ENCODE measurements at regions not wholly inside any gene's neighbourhood (a gene's known extent, or its start where the extent isn't known, plus 50 kb on each side); places are given as distances from the start of the nearest gene placed in this dataset.
A peak's percentile ranks its signal among the peaks of the same experiment; 100 is the strongest.
"Not testable (repeated sequence)": the region's sequence is repeated elsewhere in the genome, so short reads cannot be mapped to it uniquely, and the experiment has no call there.

- no peak overlapping the region for H3K4me3 ChIP-seq
- peaks cover 0 to 7% (median 0%) of the 10 kb centered on the region in 11 experiments; a peak in 3 of 22 replicates for H4K20me1 ChIP-seq
- peaks cover 74 to 99% (median 94%) of the 10 kb centered on the region in 11 experiments for H3K27me3 ChIP-seq
- no peaks in the 10 kb centered on the region for H3K36me3 ChIP-seq
- H3K9ac ChIP-seq: no peak overlapping the region
- no peaks in the 10 kb centered on the region for H3K4me1 ChIP-seq
- no peaks in the 10 kb centered on the region for H3K9me3 ChIP-seq (replicated peaks in 1 of 11)
- H3K4me2 ChIP-seq: no peak overlapping the region
- TF ChIP-seq Cebpa-rat (IDR thresholded peaks at IDR 0.05): no peak
- H3K27ac ChIP-seq: no peak overlapping the region
Observed at GRCh38 chrX:129111081-129111798, 412.1 kb downstream of the SMARCA1 start.

GRCh38 chrX:129108936-129109335, 414.4 kb downstream of the SMARCA1 start:
- no peaks in the 10 kb centered on the region for H3K9me3 ChIP-seq (replicated peaks in 1 of 11)
- no peak overlapping the region for H3K4me3 ChIP-seq
- peaks cover 89 to 100% (median 99%) of the 10 kb centered on the region in 11 experiments for H3K27me3 ChIP-seq
- no peaks in the 10 kb centered on the region for H3K4me1 ChIP-seq
- peak overlapping the region in 2 of 11 experiments; percentile 1 to 2; a peak in 1 of 22 replicates for H3K4me2 ChIP-seq
- TF ChIP-seq Cebpa-rat (IDR thresholded peaks at IDR 0.05): no peak
- no peak overlapping the region for H3K9ac ChIP-seq
- no peak overlapping the region for H3K27ac ChIP-seq
- H4K20me1 ChIP-seq: peaks cover 0 to 7% (median 0%) of the 10 kb centered on the region in 11 experiments; a peak in 2 of 22 replicates
- H3K36me3 ChIP-seq: no peaks in the 10 kb centered on the region

GRCh38 chrX:129099207-129099606, 424.1 kb downstream of the SMARCA1 start:
- H3K36me3 ChIP-seq: no peaks in the 10 kb centered on the region
- H3K4me3 ChIP-seq: no peak overlapping the region
- H3K9me3 ChIP-seq (replicated peaks in 1 of 11): no peaks in the 10 kb centered on the region
- H3K27ac ChIP-seq: no peak overlapping the region
- peaks cover 87 to 100% (median 97%) of the 10 kb centered on the region in 11 experiments for H3K27me3 ChIP-seq
- no peak for TF ChIP-seq Cebpa-rat (IDR thresholded peaks at IDR 0.05)
- H4K20me1 ChIP-seq: no peaks in the 10 kb centered on the region; a peak in 3 of 22 replicates
- H3K4me2 ChIP-seq: no peak overlapping the region
- H3K4me1 ChIP-seq: no peaks in the 10 kb centered on the region
- H3K9ac ChIP-seq: no peak overlapping the region

GRCh38 chrX:129097668-129098067, 425.6 kb downstream of the SMARCA1 start:
- H3K27ac ChIP-seq: no peak overlapping the region
- no peaks in the 10 kb centered on the region for H3K4me1 ChIP-seq
- no peak overlapping the region for H3K4me2 ChIP-seq
- H3K9ac ChIP-seq: no peak overlapping the region
- H3K4me3 ChIP-seq: no peak overlapping the region
- no peaks in the 10 kb centered on the region for H3K36me3 ChIP-seq
- peaks cover 85 to 99% (median 95%) of the 10 kb centered on the region in 11 experiments for H3K27me3 ChIP-seq
- TF ChIP-seq Cebpa-rat (IDR thresholded peaks at IDR 0.05): no peak
- H3K9me3 ChIP-seq (replicated peaks in 1 of 11): no peaks in the 10 kb centered on the region
- H4K20me1 ChIP-seq: no peaks in the 10 kb centered on the region; a peak in 3 of 22 replicates

- no peak overlapping the region for H3K27ac ChIP-seq
- H3K36me3 ChIP-seq: no peaks in the 10 kb centered on the region
- H3K4me2 ChIP-seq: no peak overlapping the region
- no peak for TF ChIP-seq Cebpa-rat (IDR thresholded peaks at IDR 0.05)
- no peak overlapping the region for H3K9ac ChIP-seq
- no peaks in the 10 kb centered on the region for H3K9me3 ChIP-seq (replicated peaks in 1 of 11)
- H3K4me1 ChIP-seq: peaks cover 0 to 6% (median 0%) of the 10 kb centered on the region in 10 experiments; a peak in 1 of 20 replicates
- H3K27me3 ChIP-seq: peaks cover 70 to 99% (median 95%) of the 10 kb centered on the region in 11 experiments
- no peak overlapping the region for H3K4me3 ChIP-seq
- no peaks in the 10 kb centered on the region for H4K20me1 ChIP-seq
Observed at GRCh38 chrX:129093706-129094105, 429.6 kb downstream of the SMARCA1 start.

GRCh38 chrX:129092757-129093156, 430.5 kb downstream of the SMARCA1 start:
- H3K4me1 ChIP-seq: peaks cover 0 to 6% (median 0%) of the 10 kb centered on the region in 10 experiments; a peak in 1 of 20 replicates
- TF ChIP-seq Cebpa-rat (IDR thresholded peaks at IDR 0.05): no peak
- H3K9me3 ChIP-seq (replicated peaks in 1 of 11): no peaks in the 10 kb centered on the region
- peaks cover 61 to 97% (median 92%) of the 10 kb centered on the region in 11 experiments for H3K27me3 ChIP-seq
- no peak overlapping the region for H3K4me3 ChIP-seq
- no peak overlapping the region for H3K9ac ChIP-seq
- no peaks in the 10 kb centered on the region for H3K36me3 ChIP-seq
- no peak overlapping the region for H3K27ac ChIP-seq
- no peaks in the 10 kb centered on the region for H4K20me1 ChIP-seq
- H3K4me2 ChIP-seq: no peak overlapping the region

- peaks cover 61 to 97% (median 90%) of the 10 kb centered on the region in 11 experiments for H3K27me3 ChIP-seq
- no peak overlapping the region for H3K27ac ChIP-seq
- H3K4me3 ChIP-seq: no peak overlapping the region
- H3K4me1 ChIP-seq: peaks cover 0 to 6% (median 0%) of the 10 kb centered on the region in 10 experiments; a peak in 1 of 20 replicates
- H3K9me3 ChIP-seq (replicated peaks in 1 of 11): no peaks in the 10 kb centered on the region; a peak in 1 of 22 replicates
- H3K9ac ChIP-seq: no peak overlapping the region
- no peak overlapping the region for H3K4me2 ChIP-seq
- no peak for TF ChIP-seq Cebpa-rat (IDR thresholded peaks at IDR 0.05)
- no peaks in the 10 kb centered on the region for H3K36me3 ChIP-seq
- no peaks in the 10 kb centered on the region for H4K20me1 ChIP-seq
Observed at GRCh38 chrX:129092242-129092641, 431.0 kb downstream of the SMARCA1 start.

GRCh38 chrX:129091097-129091496, 432.2 kb downstream of the SMARCA1 start:
- Histone ChIP-seq H3K27me3 (peaks cover 65 to 97% (median 88%) of the 10 kb centered on the region in 11 experiments), H3K4me3 (no peak overlapping the region), H4K20me1 (no peaks in the 10 kb centered on the region), H3K4me2 (0 out of 22 replicates have a peak overlapping the region, but pooled peaks of 1 of the 11 experiments have one; percentile 19), H3K4me1 (peaks cover 0 to 6% (median 0%) of the 10 kb centered on the region in 10 experiments; a peak in 1 of 20 replicates), H3K9ac (no peak overlapping the region), H3K9me3 (replicated peaks in 1 of 11) (peaks cover 0 to 6% (median 0%) of the 10 kb centered on the region in 11 experiments; a peak in 1 of 22 replicates), H3K27ac (no peak overlapping the region), H3K36me3 (no peaks in the 10 kb centered on the region)
- no peak for TF ChIP-seq Cebpa-rat (IDR thresholded peaks at IDR 0.05)

GRCh38 chrX:129086802-129087201, 436.5 kb downstream of the SMARCA1 start:
- H3K9me3 ChIP-seq (replicated peaks in 1 of 11): peaks cover 7 to 21% (median 10%) of the 10 kb centered on the region in 11 experiments

GRCh38 chrX:129084291-129084690, 439.0 kb downstream of the SMARCA1 start:
- not testable (repeated sequence) for H3K4me3 ChIP-seq, H3K4me1 ChIP-seq, H4K20me1 ChIP-seq, H3K4me2 ChIP-seq, H3K36me3 ChIP-seq, H3K9ac ChIP-seq, H3K27ac ChIP-seq
- H3K9me3 ChIP-seq (replicated peaks in 1 of 11): peaks cover 15 to 31% (median 19%) of the 10 kb centered on the region in 11 experiments
- H3K27me3 ChIP-seq: peaks cover 16 to 61% (median 49%) of the 10 kb centered on the region in 11 experiments; a peak in 20 of 22 replicates

More at GRCh38 chrX:129086802-129087201, 436.5 kb downstream of the SMARCA1 start:
- Histone ChIP-seq H3K27ac (no peak overlapping the region), H3K36me3 (no peaks in the 10 kb centered on the region), H3K4me2 (no peak overlapping the region), H3K27me3 (peaks cover 41 to 74% (median 64%) of the 10 kb centered on the region in 11 experiments; a peak in 21 of 22 replicates), H3K4me1 (peaks cover 0 to 6% (median 0%) of the 10 kb centered on the region in 10 experiments; a peak in 1 of 20 replicates), H4K20me1 (no peaks in the 10 kb centered on the region), H3K9ac (no peak overlapping the region), H3K4me3 (no peak overlapping the region)
- TF ChIP-seq Cebpa-rat (IDR thresholded peaks at IDR 0.05): no peak

Data from BLaER1 treated with 17β-estradiol and CSF1 and Interleukin-3, amounts not matched to agents 10 nM and 100 nM (cell line).